ENCODE measurements at regions not wholly inside any gene's neighbourhood (a gene's known extent, or its start where the extent isn't known, plus 50 kb on each side); places are given as distances from the start of the nearest gene placed in this dataset.

- POLR2A ChIA-PET, result no interaction called here
- Histone ChIP-seq H3K27me3 (ENCODE audit: control insufficient read depth in 2 of 2, insufficient read depth in 2 of 2, low read length in 2 of 2) (no peaks in the 10 kb centered on the region), H3K4me3 (ENCODE audit: low read length) (no peak overlapping the region), H3K9me3 (ENCODE audit: control insufficient read depth in 2 of 3, low read length in 3 of 3) (no peaks in the 10 kb centered on the region), H3K36me3 (ENCODE audit: control insufficient read depth in 2 of 3, insufficient read depth in 3 of 3, low read length in 3 of 3) (no peaks in the 10 kb centered on the region), H3K4me1 (ENCODE audit: control insufficient read depth in 2 of 2, insufficient read depth in 2 of 2, low read length in 2 of 2) (no peaks in the 10 kb centered on the region), H3K27ac (ENCODE audit: low read depth, low read length) (no peak overlapping the region)
- Mint-ChIP-seq H3K4me1 (no peaks in the 10 kb centered on the region), H3K36me3 (no peaks in the 10 kb centered on the region), H3K27me3 (peaks cover 0 to 10% (median 7%) of the 10 kb centered on the region in 5 donors), H3K27ac (no peak overlapping the region), H3K4me3 (no peak overlapping the region), H3K9me3 (peaks cover 0 to 3% (median 0%) of the 10 kb centered on the region in 11 donors)
- DNase-seq (no peak), ATAC-seq (no peak)
- CTCF ChIA-PET, result no interaction called here
- intact Hi-C loops (cut with micrococcal nuclease), result no loop called here
Observed at GRCh38 chr5:111933086-111933485, 176.1 kb upstream of the NREP start.

GRCh38 chr5:111932628-111933027 lies 175.6 kb upstream of the NREP start:
- no peak for ATAC-seq

GRCh38 chr5:111932199-111932598 lies 175.2 kb upstream of the NREP start:
- H3K4me3 ChIP-seq (ENCODE audit: low read length), result no peak overlapping the region
- no peaks in the 10 kb centered on the region for H3K36me3 ChIP-seq (ENCODE audit: control insufficient read depth in 2 of 3, insufficient read depth in 3 of 3, low read length in 3 of 3)
- H3K4me1 ChIP-seq (ENCODE audit: control insufficient read depth in 2 of 2, insufficient read depth in 2 of 2, low read length in 2 of 2), result no peaks in the 10 kb centered on the region
- POLR2A ChIA-PET, result no interaction called here
- Mint-ChIP-seq H3K27me3 (peaks cover 0 to 10% (median 0%) of the 10 kb centered on the region in 5 donors), H3K4me1 (no peaks in the 10 kb centered on the region), H3K4me3 (no peak overlapping the region), H3K27ac (no peak overlapping the region), H3K9me3 (peaks cover 0 to 3% (median 0%) of the 10 kb centered on the region in 11 donors), H3K36me3 (no peaks in the 10 kb centered on the region)
- CTCF ChIA-PET, result no interaction called here
- no peaks in the 10 kb centered on the region for H3K9me3 ChIP-seq (ENCODE audit: control insufficient read depth in 2 of 3, low read length in 3 of 3)
- no peak for ATAC-seq
- H3K27me3 ChIP-seq (ENCODE audit: control insufficient read depth in 2 of 2, insufficient read depth in 2 of 2, low read length in 2 of 2), result no peaks in the 10 kb centered on the region
- intact Hi-C loops (cut with micrococcal nuclease), result no loop called here
- H3K27ac ChIP-seq (ENCODE audit: low read depth, low read length), result no peak overlapping the region
- DNase-seq, result no peak

More at GRCh38 chr5:111932628-111933027, 175.6 kb upstream of the NREP start:
- Histone ChIP-seq H3K9me3 (ENCODE audit: control insufficient read depth in 2 of 3, low read length in 3 of 3) (no peaks in the 10 kb centered on the region), H3K36me3 (ENCODE audit: control insufficient read depth in 2 of 3, insufficient read depth in 3 of 3, low read length in 3 of 3) (no peaks in the 10 kb centered on the region), H3K4me3 (ENCODE audit: low read length) (no peak overlapping the region), H3K27me3 (ENCODE audit: control insufficient read depth in 2 of 2, insufficient read depth in 2 of 2, low read length in 2 of 2) (no peaks in the 10 kb centered on the region), H3K4me1 (ENCODE audit: control insufficient read depth in 2 of 2, insufficient read depth in 2 of 2, low read length in 2 of 2) (no peaks in the 10 kb centered on the region), H3K27ac (ENCODE audit: low read depth, low read length) (no peak overlapping the region)
- ChIA-PET CTCF (no interaction called here), POLR2A (no interaction called here)
- Mint-ChIP-seq H3K9me3 (peaks cover 0 to 3% (median 0%) of the 10 kb centered on the region in 11 donors), H3K4me3 (no peak overlapping the region), H3K27me3 (peaks cover 0 to 10% (median 3%) of the 10 kb centered on the region in 5 donors), H3K36me3 (no peaks in the 10 kb centered on the region), H3K27ac (no peak overlapping the region), H3K4me1 (no peaks in the 10 kb centered on the region)
- intact Hi-C loops (cut with micrococcal nuclease), result no loop called here
- no peak for DNase-seq

GRCh38 chr5:111931655-111932054 lies 174.7 kb upstream of the NREP start:
- Mint-ChIP-seq H3K36me3 (no peaks in the 10 kb centered on the region), H3K27ac (no peak overlapping the region), H3K27me3 (peaks cover 0 to 10% (median 4%) of the 10 kb centered on the region in 5 donors), H3K9me3 (peaks cover 0 to 3% (median 0%) of the 10 kb centered on the region in 11 donors), H3K4me1 (no peaks in the 10 kb centered on the region), H3K4me3 (no peak overlapping the region)
- Histone ChIP-seq H3K9me3 (ENCODE audit: control insufficient read depth in 2 of 3, low read length in 3 of 3) (no peaks in the 10 kb centered on the region), H3K4me3 (ENCODE audit: low read length) (no peak overlapping the region), H3K4me1 (ENCODE audit: control insufficient read depth in 2 of 2, insufficient read depth in 2 of 2, low read length in 2 of 2) (no peaks in the 10 kb centered on the region), H3K36me3 (ENCODE audit: control insufficient read depth in 2 of 3, insufficient read depth in 3 of 3, low read length in 3 of 3) (no peaks in the 10 kb centered on the region), H3K27ac (ENCODE audit: low read depth, low read length) (no peak overlapping the region), H3K27me3 (ENCODE audit: control insufficient read depth in 2 of 2, insufficient read depth in 2 of 2, low read length in 2 of 2) (no peaks in the 10 kb centered on the region)
- ATAC-seq (no peak), DNase-seq (no peak)
- ChIA-PET CTCF (no interaction called here), POLR2A (no interaction called here)
- intact Hi-C loops (cut with micrococcal nuclease), result no loop called here

- Histone ChIP-seq H3K36me3 (ENCODE audit: control insufficient read depth in 2 of 3, insufficient read depth in 3 of 3, low read length in 3 of 3) (no peaks in the 10 kb centered on the region), H3K9me3 (ENCODE audit: control insufficient read depth in 2 of 3, low read length in 3 of 3) (no peaks in the 10 kb centered on the region), H3K4me1 (ENCODE audit: control insufficient read depth in 2 of 2, insufficient read depth in 2 of 2, low read length in 2 of 2) (no peaks in the 10 kb centered on the region), H3K27ac (ENCODE audit: low read depth, low read length) (no peak overlapping the region), H3K4me3 (ENCODE audit: low read length) (no peak overlapping the region), H3K27me3 (ENCODE audit: control insufficient read depth in 2 of 2, insufficient read depth in 2 of 2, low read length in 2 of 2) (no peaks in the 10 kb centered on the region)
- Mint-ChIP-seq H3K4me1 (no peaks in the 10 kb centered on the region), H3K9me3 (peaks cover 0 to 3% (median 0%) of the 10 kb centered on the region in 11 donors), H3K27ac (no peak overlapping the region), H3K27me3 (peaks cover 0 to 9% (median 4%) of the 10 kb centered on the region in 5 donors), H3K36me3 (no peaks in the 10 kb centered on the region), H3K4me3 (no peak overlapping the region)
- CTCF ChIA-PET, result no interaction called here
- POLR2A ChIA-PET, result no interaction called here
- DNase-seq (no peak), ATAC-seq (peak; percentile 75)
- intact Hi-C loops (cut with micrococcal nuclease), result no loop called here
Observed at GRCh38 chr5:111930905-111931461, 174.0 kb upstream of the NREP start.

- H3K27me3 ChIP-seq (ENCODE audit: control insufficient read depth in 2 of 2, insufficient read depth in 2 of 2, low read length in 2 of 2), result no peaks in the 10 kb centered on the region
- POLR2A ChIA-PET, result no interaction called here
- no peaks in the 10 kb centered on the region for H3K36me3 ChIP-seq (ENCODE audit: control insufficient read depth in 2 of 3, insufficient read depth in 3 of 3, low read length in 3 of 3)
- Mint-ChIP-seq H3K9me3 (peaks cover 0 to 3% (median 0%) of the 10 kb centered on the region in 11 donors), H3K4me1 (no peaks in the 10 kb centered on the region), H3K27me3 (peaks cover 0 to 9% (median 4%) of the 10 kb centered on the region in 5 donors), H3K4me3 (no peak overlapping the region), H3K36me3 (no peaks in the 10 kb centered on the region), H3K27ac (no peak overlapping the region)
- no peaks in the 10 kb centered on the region for H3K9me3 ChIP-seq (ENCODE audit: control insufficient read depth in 2 of 3, low read length in 3 of 3)
- DNase-seq, result no peak
- peak; percentile 70 for ATAC-seq
- no peak overlapping the region for H3K4me3 ChIP-seq (ENCODE audit: low read length)
- no peaks in the 10 kb centered on the region for H3K4me1 ChIP-seq (ENCODE audit: control insufficient read depth in 2 of 2, insufficient read depth in 2 of 2, low read length in 2 of 2)
- H3K27ac ChIP-seq (ENCODE audit: low read depth, low read length), result no peak overlapping the region
- CTCF ChIA-PET, result no interaction called here
- intact Hi-C loops (cut with micrococcal nuclease), result no loop called here
Observed at GRCh38 chr5:111930449-111930848, 173.5 kb upstream of the NREP start.

- Histone ChIP-seq H3K36me3 (ENCODE audit: control insufficient read depth in 2 of 3, insufficient read depth in 3 of 3, low read length in 3 of 3) (no peaks in the 10 kb centered on the region), H3K4me1 (ENCODE audit: control insufficient read depth in 2 of 2, insufficient read depth in 2 of 2, low read length in 2 of 2) (no peaks in the 10 kb centered on the region), H3K27ac (ENCODE audit: low read depth, low read length) (no peak overlapping the region), H3K4me3 (ENCODE audit: low read length) (no peak overlapping the region), H3K27me3 (ENCODE audit: control insufficient read depth in 2 of 2, insufficient read depth in 2 of 2, low read length in 2 of 2) (no peaks in the 10 kb centered on the region), H3K9me3 (ENCODE audit: control insufficient read depth in 2 of 3, low read length in 3 of 3) (no peaks in the 10 kb centered on the region)
- no peak overlapping the region for H3K27ac Mint-ChIP-seq
- intact Hi-C loops (cut with micrococcal nuclease), result no loop called here
- H3K36me3 Mint-ChIP-seq, result no peaks in the 10 kb centered on the region
- no peak overlapping the region for H3K4me3 Mint-ChIP-seq
- CTCF ChIA-PET, result no interaction called here
- DNase-seq, result no peak
- no peak for ATAC-seq
- H3K27me3 Mint-ChIP-seq, result peaks cover 0 to 9% (median 4%) of the 10 kb centered on the region in 5 donors
- H3K4me1 Mint-ChIP-seq, result no peaks in the 10 kb centered on the region
- POLR2A ChIA-PET, result no interaction called here
- H3K9me3 Mint-ChIP-seq, result peaks cover 0 to 3% (median 0%) of the 10 kb centered on the region in 11 donors
Observed at GRCh38 chr5:111929867-111930266, 172.9 kb upstream of the NREP start.

All from naive thymus-derived CD4-positive, alpha-beta T cell (primary cell).